ENCODE measurements at regions not wholly inside any gene's neighbourhood (a gene's known extent, or its start where the extent isn't known, plus 50 kb on each side); places are given as distances from the start of the nearest gene placed in this dataset.

- Mint-ChIP-seq H3K9me3 (no peaks in the 10 kb centered on the region), H3K27me3 (ENCODE audit: insufficient read depth) (no peaks in the 10 kb centered on the region), H3K4me1 (ENCODE audit: low read depth) (no peaks in the 10 kb centered on the region), H3K4me3 (no peak overlapping the region), H3K36me3 (ENCODE audit: low read depth) (no peaks in the 10 kb centered on the region), H3K27ac (no peak overlapping the region)
- intact Hi-C loops (cut with micrococcal nuclease): no loop called here
- no peak for DNase-seq (ENCODE audit: low spot score)
These were observed 426.6 kb upstream of the SULF2 start for GRCh38 chr20:48211847-48212246.

DNA sequence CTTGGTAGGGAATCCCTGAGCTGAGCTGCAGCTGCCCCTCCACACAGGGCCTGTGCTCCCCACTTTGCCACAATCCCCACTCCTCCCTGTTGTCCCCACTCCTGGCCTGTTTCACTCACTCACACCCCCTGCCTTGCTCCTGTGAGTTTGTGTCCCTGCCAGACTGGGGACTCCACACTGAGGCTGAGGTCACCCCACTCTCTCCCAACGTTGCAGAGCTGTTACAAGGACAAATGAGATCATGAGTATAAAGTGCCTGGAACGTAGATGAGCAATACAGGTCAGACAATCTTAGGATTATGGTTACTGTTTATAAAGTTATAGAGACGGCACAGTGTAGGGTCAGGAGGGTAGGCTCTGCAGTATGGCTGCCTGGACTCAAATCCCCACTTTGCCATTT lies 426.0 kb upstream of the SULF2 start:
- intact Hi-C loops (cut with micrococcal nuclease): no loop called here
- Mint-ChIP-seq H3K27me3 (ENCODE audit: insufficient read depth) (no peaks in the 10 kb centered on the region), H3K4me3 (no peak overlapping the region), H3K27ac (no peak overlapping the region), H3K36me3 (ENCODE audit: low read depth) (no peaks in the 10 kb centered on the region), H3K4me1 (ENCODE audit: low read depth) (no peaks in the 10 kb centered on the region), H3K9me3 (no peaks in the 10 kb centered on the region)
- DNase-seq (ENCODE audit: low spot score): no peak

DNA sequence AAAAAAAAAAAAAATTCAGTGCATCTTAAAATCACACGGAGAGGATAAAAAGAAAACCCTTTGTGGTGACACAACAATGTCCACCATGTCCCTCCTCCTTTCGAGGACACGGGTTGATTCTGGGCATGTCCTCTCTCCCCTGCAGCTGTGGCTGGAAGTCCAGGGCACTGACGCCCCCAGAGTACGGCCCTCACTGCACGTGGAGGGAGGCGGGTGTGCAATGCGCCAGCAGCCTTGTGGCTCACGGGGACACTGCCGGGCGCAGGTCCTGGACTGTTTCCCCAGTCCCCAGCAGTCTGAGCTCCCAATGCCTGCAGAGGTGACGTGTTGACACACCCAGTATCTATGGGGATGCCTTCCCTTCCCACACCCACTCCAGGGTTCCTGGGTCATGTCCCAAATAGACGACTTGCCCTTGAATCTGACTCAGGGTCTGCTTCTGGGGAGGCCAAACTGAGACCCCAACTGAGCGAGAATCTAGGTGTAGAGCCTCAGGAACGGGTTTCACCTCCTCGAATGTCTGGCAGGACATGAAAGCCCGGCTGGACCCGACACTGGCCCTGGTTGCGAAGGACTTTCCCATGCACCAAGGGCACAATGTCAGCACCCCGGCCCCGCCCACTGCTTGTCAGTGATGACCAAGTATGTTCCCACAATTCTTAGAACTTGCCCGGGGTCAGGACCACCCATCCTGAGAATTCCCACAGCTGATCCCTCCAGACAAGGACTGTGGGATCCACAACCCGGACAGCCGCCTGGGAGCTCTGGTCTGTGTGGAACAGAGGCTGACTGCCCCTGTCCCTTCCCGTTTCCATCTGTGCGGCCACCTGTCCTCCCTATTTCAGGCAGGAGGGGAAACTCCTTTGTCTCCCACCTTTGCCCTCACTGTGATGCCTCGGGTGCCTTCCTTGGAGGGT lies 425.1 kb upstream of the SULF2 start:
- no peak overlapping the region for H3K27ac Mint-ChIP-seq
- DNase-seq (ENCODE audit: low spot score): no peak
- H3K27me3 Mint-ChIP-seq (ENCODE audit: insufficient read depth): no peaks in the 10 kb centered on the region
- H3K36me3 Mint-ChIP-seq (ENCODE audit: low read depth): no peaks in the 10 kb centered on the region
- no peaks in the 10 kb centered on the region for H3K4me1 Mint-ChIP-seq (ENCODE audit: low read depth)
- no peak overlapping the region for H3K4me3 Mint-ChIP-seq
- H3K9me3 Mint-ChIP-seq: no peaks in the 10 kb centered on the region
- intact Hi-C loops (cut with micrococcal nuclease): no loop called here

- H3K27ac Mint-ChIP-seq: no peak overlapping the region
- DNase-seq (ENCODE audit: low spot score): no peak
- no peak overlapping the region for H3K4me3 Mint-ChIP-seq
- H3K27me3 Mint-ChIP-seq (ENCODE audit: insufficient read depth): no peaks in the 10 kb centered on the region
- H3K36me3 Mint-ChIP-seq (ENCODE audit: low read depth): no peaks in the 10 kb centered on the region
- H3K4me1 Mint-ChIP-seq (ENCODE audit: low read depth): no peaks in the 10 kb centered on the region
- intact Hi-C loops (cut with micrococcal nuclease): no loop called here
- no peaks in the 10 kb centered on the region for H3K9me3 Mint-ChIP-seq
These were observed 423.8 kb upstream of the SULF2 start for GRCh38 chr20:48209102-48209501.

DNA sequence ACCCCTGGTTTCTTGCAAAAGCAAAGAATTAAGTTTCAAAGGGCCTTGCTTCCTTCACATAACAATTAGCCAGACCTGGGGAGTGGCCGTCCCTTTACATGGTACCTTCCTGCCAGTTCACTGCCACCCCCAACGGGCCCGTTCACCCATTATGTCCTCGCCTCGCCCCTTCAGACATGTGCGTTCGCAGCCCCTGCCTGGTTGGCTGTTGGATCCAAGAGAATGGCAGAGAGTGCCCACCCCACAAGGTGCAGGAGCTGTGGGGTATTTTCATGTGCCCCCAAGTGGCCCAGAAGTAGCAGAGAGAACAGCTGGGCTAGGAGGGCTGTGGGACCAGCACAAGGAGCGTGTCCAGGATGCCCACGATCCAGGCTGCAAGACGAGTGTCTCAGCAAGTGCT lies 422.9 kb upstream of the SULF2 start:
- H3K36me3 Mint-ChIP-seq (ENCODE audit: low read depth): no peaks in the 10 kb centered on the region
- intact Hi-C loops (cut with micrococcal nuclease): no loop called here
- no peaks in the 10 kb centered on the region for H3K4me1 Mint-ChIP-seq (ENCODE audit: low read depth)
- no peak for DNase-seq (ENCODE audit: low spot score)
- no peaks in the 10 kb centered on the region for H3K9me3 Mint-ChIP-seq
- H3K27ac Mint-ChIP-seq: no peak overlapping the region
- no peaks in the 10 kb centered on the region for H3K27me3 Mint-ChIP-seq (ENCODE audit: insufficient read depth)
- H3K4me3 Mint-ChIP-seq: no peak overlapping the region

GRCh38 chr20:48207505-48207904 lies 422.2 kb upstream of the SULF2 start:
- no peaks in the 10 kb centered on the region for H3K4me1 Mint-ChIP-seq (ENCODE audit: low read depth)
- no peaks in the 10 kb centered on the region for H3K9me3 Mint-ChIP-seq
- no peak overlapping the region for H3K27ac Mint-ChIP-seq
- H3K27me3 Mint-ChIP-seq (ENCODE audit: insufficient read depth): no peaks in the 10 kb centered on the region
- intact Hi-C loops (cut with micrococcal nuclease): no loop called here
- no peaks in the 10 kb centered on the region for H3K36me3 Mint-ChIP-seq (ENCODE audit: low read depth)
- no peak overlapping the region for H3K4me3 Mint-ChIP-seq
- no peak for DNase-seq (ENCODE audit: low spot score)

DNA sequence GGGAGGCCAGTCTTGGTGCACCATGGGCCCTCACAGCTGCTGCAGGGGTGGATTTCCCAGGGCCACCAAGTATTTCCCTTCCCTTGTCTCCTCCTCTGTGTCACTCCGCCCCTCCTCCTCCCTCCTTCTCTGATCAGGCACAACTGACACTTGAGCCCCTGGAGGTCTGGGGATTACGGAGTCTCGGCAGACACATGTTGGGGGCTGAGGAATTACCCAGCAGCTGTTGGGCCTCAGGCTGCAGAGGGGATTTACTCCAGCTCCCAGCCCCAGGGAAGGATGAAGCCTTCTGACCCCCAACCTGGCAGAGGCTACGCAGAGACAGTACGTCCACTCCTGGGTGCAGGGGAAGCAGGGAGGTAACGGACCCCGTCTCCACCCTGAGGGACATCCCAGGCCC lies 420.5 kb upstream of the SULF2 start:
- no peaks in the 10 kb centered on the region for H3K27me3 Mint-ChIP-seq (ENCODE audit: insufficient read depth)
- no peaks in the 10 kb centered on the region for H3K9me3 Mint-ChIP-seq
- H3K36me3 Mint-ChIP-seq (ENCODE audit: low read depth): no peaks in the 10 kb centered on the region
- DNase-seq (ENCODE audit: low spot score): no peak
- H3K27ac Mint-ChIP-seq: no peak overlapping the region
- H3K4me1 Mint-ChIP-seq (ENCODE audit: low read depth): no peaks in the 10 kb centered on the region
- H3K4me3 Mint-ChIP-seq: no peak overlapping the region
- intact Hi-C loops (cut with micrococcal nuclease): no loop called here

DNA sequence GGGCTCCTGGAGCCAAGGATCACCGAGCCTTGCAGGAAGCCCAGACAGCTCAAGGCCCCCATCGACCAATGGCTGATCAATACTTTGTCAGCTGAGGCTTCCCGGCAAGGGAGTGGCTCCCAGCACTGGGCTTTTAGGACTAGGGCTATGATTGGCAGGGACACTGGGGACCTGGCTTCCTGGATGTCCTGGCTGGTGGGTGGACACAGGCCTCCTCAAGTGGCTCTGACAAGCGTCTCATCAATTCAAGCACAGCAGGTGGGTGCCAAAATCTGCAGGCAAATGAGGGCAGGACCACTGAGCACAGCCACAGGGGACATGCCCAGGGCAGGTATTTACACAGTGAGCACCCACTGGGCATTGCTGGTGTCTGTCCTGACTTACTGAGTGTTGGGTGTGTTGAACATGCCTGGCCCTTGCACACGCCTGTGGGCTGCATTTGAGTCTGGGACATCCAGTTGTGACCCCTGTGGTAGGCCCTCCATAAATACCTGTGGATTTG lies 420.1 kb upstream of the SULF2 start:
- Mint-ChIP-seq H3K27ac (no peak overlapping the region), H3K4me3 (no peak overlapping the region), H3K4me1 (ENCODE audit: low read depth) (no peaks in the 10 kb centered on the region), H3K27me3 (ENCODE audit: insufficient read depth) (no peaks in the 10 kb centered on the region), H3K9me3 (no peaks in the 10 kb centered on the region), H3K36me3 (ENCODE audit: low read depth) (no peaks in the 10 kb centered on the region)
- intact Hi-C loops (cut with micrococcal nuclease): no loop called here
- DNase-seq (ENCODE audit: low spot score): no peak

GRCh38 chr20:48204499-48204898 lies 419.2 kb upstream of the SULF2 start:
- H3K9me3 Mint-ChIP-seq: no peaks in the 10 kb centered on the region
- H3K4me3 Mint-ChIP-seq: no peak overlapping the region
- no peak for DNase-seq (ENCODE audit: low spot score)
- no peak overlapping the region for H3K27ac Mint-ChIP-seq
- H3K27me3 Mint-ChIP-seq (ENCODE audit: insufficient read depth): peaks cover 2% of the 10 kb centered on the region
- H3K4me1 Mint-ChIP-seq (ENCODE audit: low read depth): no peaks in the 10 kb centered on the region
- intact Hi-C loops (cut with micrococcal nuclease): no loop called here
- H3K36me3 Mint-ChIP-seq (ENCODE audit: low read depth): no peaks in the 10 kb centered on the region

DNA sequence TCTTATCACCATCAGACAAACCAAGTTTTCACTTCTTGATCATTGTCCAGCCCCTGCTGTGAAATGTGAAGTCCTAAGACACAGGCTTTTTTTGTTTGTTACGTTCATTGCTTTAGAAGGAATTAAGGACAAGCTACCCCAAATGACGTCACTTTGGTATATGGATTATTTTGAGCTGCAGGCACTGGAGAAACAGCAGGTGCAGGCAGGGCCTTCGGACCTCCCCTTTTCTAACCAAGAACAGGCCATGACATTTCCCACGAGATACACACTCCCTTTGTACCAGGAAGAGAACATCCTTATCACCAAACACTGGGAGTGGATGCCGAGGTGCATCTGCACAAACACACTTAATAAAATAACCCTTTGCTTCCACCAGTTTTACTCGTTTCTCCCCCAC lies 418.0 kb upstream of the SULF2 start:
- peaks cover 2% of the 10 kb centered on the region for H3K27me3 Mint-ChIP-seq (ENCODE audit: insufficient read depth)
- no peak overlapping the region for H3K4me3 Mint-ChIP-seq
- no peak overlapping the region for H3K27ac Mint-ChIP-seq
- DNase-seq (ENCODE audit: low spot score): no peak
- intact Hi-C loops (cut with micrococcal nuclease): no loop called here
- no peaks in the 10 kb centered on the region for H3K36me3 Mint-ChIP-seq (ENCODE audit: low read depth)
- H3K9me3 Mint-ChIP-seq: no peaks in the 10 kb centered on the region
- no peaks in the 10 kb centered on the region for H3K4me1 Mint-ChIP-seq (ENCODE audit: low read depth)

- Mint-ChIP-seq H3K36me3 (ENCODE audit: low read depth) (no peaks in the 10 kb centered on the region), H3K27ac (no peak overlapping the region), H3K4me3 (no peak overlapping the region), H3K4me1 (ENCODE audit: low read depth) (no peaks in the 10 kb centered on the region), H3K9me3 (no peaks in the 10 kb centered on the region), H3K27me3 (ENCODE audit: insufficient read depth) (peaks cover 2% of the 10 kb centered on the region)
- no peak for DNase-seq (ENCODE audit: low spot score)
- intact Hi-C loops (cut with micrococcal nuclease): no loop called here
These were observed 417.2 kb upstream of the SULF2 start for GRCh38 chr20:48202334-48203113.

GRCh38 chr20:48201885-48202284 lies 416.6 kb upstream of the SULF2 start:
- Mint-ChIP-seq H3K36me3 (ENCODE audit: low read depth) (no peaks in the 10 kb centered on the region), H3K4me3 (no peak overlapping the region), H3K27ac (no peak overlapping the region), H3K27me3 (ENCODE audit: insufficient read depth) (peaks cover 2% of the 10 kb centered on the region), H3K4me1 (ENCODE audit: low read depth) (no peaks in the 10 kb centered on the region), H3K9me3 (no peaks in the 10 kb centered on the region)
- no peak for DNase-seq (ENCODE audit: low spot score)
- intact Hi-C loops (cut with micrococcal nuclease): no loop called here

GRCh38 chr20:48201188-48201587 lies 415.9 kb upstream of the SULF2 start:
- Mint-ChIP-seq H3K4me3 (no peak overlapping the region), H3K4me1 (ENCODE audit: low read depth) (no peaks in the 10 kb centered on the region), H3K27ac (no peak overlapping the region), H3K27me3 (ENCODE audit: insufficient read depth) (peaks cover 2% of the 10 kb centered on the region), H3K36me3 (ENCODE audit: low read depth) (no peaks in the 10 kb centered on the region), H3K9me3 (no peaks in the 10 kb centered on the region)
- DNase-seq (ENCODE audit: low spot score): no peak
- intact Hi-C loops (cut with micrococcal nuclease): no loop called here
